T-helper 22 cell (primary cell): ENCODE measurements at regions not wholly inside any gene's neighbourhood (a gene's known extent, or its start where the extent isn't known, plus 50 kb on each side); places are given as distances from the start of the nearest gene placed in this dataset.

ENCODE experiments used
- DNase-seq: peaks from one replicate; pipeline ENCODE4 v3.0.0-alpha.2; 2020; ENCODE audit warnings: low read depth

DNA sequence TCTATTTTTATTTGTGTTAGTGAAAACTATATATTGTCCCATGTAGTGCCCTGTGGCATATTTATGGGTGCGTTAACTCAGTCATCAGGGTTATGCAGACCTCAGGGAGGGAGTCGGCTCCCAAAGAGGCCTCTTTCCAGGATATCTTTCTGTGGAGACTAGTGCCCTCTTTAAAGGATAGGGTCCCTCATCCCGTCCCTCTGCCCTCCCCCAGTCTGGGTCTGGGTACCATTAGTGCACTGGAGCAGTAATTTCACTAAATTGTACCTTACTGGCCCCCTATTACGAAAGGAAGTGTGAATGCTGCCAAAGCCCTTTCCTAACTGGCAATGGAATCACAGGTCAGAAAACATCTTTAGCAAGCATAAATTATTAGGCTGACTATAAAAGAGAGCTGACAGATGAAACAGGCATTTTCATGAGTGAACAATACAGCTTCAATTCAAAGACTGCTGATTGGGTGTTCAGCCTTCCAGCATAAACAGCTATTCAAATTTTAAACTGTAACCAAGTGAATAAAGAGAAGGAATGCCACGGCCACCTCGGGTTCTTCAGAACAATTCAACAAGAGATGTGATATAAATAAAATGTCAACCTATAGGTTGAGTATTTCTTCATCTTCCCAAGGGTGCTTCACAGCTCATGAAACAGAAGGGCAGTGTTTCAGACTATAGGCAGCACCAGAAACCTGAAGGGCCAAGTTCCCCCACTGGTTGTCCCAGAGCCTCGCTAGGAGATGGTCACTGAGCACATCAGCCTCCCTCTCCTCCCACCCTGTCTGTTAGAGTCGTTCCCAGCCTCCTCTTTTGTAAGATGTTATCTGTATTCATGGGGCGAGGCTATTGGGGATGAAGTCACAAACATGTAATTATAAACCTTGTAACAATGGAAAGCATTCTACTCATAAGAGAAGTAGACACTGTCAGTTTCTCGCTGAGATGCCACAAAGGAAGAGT, 318.7 kb downstream of the TMEM161B start:
- no peak for DNase-seq

DNA sequence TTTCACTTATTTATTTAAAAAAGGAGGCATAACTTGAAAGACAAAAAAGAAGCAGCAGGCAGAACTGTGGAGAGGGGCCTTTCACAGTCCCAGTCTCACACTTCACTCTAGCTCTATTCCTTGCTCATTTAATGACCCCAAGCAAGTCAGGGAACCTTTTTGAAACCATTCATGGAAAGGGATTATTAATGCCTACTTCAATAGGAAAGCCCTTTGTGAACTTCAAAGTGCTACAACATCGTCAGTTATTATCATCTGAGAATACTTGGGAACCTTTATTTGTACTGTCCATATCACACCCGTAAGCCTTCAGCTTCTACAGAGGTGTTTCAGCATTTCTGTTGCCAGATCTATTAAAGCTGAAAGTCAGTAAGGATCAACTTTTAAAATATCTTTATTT, 320.2 kb downstream of the TMEM161B start:
- no peak for DNase-seq

DNA sequence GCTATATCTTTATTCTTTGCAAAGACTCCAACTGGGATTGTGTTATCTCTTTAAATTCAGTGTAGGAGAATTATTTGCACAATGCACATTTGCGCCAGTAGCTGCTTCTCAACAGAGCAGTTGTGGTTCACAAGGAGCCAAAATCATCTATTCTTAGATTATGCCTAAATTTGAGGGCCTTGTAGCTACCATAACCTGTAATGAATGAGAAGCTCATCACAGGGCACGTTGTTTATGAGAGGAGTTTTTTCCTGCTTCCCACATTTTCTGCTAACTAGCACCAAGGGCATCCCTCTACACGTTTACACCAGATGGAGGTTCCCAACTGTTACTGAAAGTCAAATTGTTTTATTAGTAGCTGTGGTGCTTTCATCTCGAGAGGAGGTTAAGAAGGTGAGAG, 322.4 kb downstream of the TMEM161B start:
- DNase-seq: no peak

DNA sequence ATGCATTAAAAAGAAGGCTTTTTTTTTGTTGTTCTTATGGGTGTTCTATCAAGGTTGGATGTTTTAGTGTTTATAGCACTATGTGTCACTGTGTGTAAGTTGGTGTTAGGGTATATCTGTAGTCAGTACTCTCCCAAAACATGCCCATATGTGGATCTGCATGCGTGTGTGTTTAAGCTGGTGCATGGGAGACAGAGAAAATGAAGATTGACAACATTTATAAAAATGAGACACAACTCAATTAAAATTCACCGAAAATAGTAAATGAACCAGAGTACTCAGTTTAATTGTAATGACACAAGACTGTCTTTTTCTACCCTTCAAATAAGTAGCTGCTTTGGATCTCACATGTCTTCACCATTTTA, 323.4 kb downstream of the TMEM161B start:
- no peak for DNase-seq

DNA sequence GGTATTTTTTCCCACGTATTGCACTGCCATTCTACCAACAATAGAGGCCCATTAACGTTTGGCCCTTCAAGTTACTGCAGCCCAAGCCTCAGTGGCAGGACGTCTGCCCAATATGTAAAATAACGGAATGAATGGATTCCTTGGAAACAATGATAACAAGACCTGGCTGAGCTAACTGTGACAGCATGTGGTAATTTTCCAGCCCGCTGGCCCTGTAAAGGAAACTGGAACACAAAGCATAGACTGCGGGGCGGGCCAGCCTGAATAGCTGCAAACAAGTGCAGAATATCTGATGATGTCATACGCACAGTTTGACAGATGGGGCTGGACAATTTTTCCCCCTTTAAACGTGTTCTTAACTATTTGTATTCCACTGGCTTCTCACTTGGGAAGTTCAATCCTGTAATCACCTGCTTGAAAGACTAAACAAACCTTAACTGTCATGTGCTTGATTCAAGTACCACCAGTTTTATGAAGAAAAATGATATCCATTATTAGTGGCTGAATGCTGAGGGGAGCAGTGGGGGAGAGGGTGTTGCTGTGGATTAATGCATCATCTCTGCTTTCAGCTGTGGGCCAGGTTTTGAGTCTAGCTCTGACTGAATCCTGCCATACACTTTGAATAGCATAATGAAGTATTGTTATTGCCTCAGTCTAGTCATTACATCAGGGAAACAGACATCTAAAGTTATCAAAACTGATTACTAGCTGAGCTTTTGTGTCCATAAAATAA, 323.9 kb downstream of the TMEM161B start:
- no peak for DNase-seq

DNA sequence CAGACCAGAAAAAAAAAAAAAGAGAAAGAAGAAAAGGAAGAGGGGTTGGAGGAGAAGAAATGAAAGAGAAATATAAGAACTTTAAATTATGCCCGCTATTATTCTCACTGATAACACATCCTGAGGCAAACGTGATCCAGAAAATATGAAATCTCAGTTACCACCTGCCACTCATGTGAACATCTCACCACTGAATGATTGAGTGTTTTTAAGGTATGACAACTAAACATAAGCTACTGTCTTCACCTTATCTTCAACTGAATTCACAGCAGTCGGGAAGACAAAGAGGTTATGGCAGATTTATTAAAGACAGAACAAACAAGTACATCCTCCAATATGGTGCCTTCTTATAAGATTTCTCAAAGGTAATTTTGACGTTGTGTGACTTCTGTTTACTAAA, 327.9 kb downstream of the TMEM161B start:
- DNase-seq: no peak

DNA sequence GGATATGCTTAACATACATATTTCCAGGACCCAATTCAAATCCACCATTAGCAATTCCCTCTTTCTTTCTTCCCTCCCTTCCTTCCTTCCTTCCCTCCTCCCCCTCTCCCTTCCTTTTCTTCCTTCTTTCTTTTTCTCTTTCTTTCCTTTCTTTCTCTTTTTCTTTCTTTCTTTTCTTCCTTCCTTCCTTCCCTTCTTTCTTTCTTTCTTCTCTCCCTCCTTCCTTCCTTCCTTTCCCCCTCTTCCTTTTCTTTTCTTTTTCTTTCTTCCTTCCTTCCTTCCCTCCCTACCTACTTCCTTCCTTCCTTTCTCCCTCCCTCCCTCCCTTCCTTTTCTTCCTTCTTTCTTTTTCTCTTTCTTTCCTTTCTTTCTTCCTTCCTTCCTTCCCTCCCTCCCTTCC, 332.0 kb downstream of the TMEM161B start:
- no peak for DNase-seq

DNA sequence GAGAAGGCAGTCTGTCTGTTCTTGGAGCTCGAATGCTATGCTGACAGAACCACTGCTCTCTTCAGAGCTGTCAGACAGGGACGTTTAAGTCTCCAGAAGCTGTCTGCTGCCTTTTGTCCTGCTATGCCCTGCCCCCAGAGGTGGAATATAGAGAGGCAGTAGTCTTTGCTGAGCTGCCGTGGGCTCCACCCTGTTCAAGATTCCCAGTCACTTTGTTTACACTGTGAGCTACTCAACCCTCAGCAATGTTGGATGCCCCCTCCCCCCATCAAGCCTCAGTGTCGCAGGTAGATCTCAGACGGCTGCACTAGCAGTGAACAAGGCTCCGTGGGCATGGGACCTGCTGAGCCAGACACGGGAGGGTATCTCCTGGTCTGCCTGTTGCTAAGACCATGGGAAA, 344.2 kb downstream of the TMEM161B start:
- DNase-seq: no peak

DNA sequence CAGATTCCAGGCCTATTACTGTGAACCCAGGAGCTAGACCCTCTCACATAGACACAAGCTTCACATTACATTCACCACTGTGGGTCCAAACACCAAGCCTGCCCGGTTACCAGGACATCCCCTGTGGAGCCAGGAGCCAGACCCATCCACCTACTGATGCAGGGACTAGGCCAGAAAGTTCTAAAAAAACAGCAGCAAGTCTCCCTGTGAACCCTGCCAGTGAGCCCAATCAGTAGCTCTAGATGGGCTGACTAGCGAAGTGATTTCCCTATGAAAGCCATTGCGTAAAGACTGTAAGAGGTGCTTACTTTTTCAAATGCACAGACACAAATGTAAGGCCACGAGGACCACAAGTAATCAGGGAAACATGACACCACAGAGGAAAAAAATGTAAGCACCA, 352.3 kb downstream of the TMEM161B start:
- DNase-seq: no peak

DNA sequence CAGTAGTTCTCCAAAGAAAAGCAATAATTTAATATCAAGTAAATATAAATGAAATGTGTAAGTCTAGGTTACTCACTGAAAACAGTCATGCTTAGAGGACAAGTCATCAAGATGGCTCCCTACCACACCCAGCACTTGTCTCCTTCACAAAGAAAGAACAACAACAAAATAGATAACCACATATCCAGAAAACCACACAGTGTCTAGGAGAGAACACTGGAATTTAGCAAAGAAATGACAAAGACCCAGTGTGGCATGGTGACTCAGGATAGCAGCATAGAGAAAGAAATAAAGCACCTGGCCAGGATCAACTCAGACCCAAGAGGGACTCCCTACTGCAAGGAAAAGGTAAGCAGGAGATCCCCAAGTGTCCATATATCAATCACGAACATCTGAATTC, 356.2 kb downstream of the TMEM161B start:
- no peak for DNase-seq

DNA sequence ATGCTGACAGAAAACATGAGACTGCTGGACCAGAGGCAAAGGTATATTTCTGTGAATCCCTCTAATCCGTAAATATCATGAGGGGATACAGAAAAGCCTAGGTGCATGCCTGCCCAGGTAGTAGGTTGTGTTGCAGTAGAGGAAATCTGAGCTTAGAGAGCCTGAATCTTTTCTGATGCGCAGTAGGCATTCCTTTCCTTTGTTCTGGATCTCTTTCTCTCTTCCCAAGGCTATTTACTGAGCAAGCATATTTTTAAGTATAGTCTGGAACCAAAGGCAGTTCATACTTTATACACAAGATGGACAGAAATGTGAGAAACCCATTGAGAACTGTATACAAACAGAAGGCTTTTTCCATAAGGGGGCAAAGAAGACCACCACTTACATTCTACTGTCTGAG, 359.3 kb downstream of the TMEM161B start:
- DNase-seq: no peak

DNA sequence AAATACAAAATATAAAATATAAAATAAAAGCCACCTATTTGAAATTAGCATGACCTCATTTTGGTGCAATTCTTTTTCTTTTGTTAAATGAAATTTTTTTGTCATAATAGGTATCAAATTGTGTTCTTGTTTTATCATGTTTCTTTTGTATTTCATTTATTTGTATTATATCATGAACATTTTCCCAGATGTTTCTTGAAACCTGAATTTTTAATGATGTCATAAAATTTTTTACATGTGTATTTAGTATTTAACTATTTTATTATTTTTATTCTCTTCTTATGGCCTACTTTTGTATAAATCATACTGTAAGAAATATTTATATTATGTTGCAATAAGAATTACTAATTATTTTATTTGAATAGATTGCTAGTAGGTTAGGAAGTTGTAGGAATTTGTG, 361.7 kb downstream of the TMEM161B start:
- no peak for DNase-seq

DNA sequence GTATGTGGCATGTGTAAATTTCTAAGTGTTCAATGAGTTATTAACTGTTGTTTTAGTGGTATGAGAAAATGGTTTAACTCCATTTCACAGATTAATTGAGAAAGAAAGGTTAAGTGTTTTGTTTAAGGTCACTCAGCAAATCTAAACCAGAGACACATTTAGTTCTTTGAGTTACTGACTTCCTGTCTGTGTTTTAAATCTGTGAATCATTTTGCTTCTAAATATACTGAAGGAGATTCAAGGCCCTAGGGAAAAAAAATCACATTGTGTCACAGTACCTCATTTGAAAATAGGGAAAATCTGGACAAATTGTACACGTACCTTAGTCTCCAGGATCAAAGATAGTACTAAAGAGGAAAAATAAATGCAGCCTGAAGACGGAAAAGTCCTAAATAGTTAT, 368.2 kb downstream of the TMEM161B start:
- no peak for DNase-seq

DNA sequence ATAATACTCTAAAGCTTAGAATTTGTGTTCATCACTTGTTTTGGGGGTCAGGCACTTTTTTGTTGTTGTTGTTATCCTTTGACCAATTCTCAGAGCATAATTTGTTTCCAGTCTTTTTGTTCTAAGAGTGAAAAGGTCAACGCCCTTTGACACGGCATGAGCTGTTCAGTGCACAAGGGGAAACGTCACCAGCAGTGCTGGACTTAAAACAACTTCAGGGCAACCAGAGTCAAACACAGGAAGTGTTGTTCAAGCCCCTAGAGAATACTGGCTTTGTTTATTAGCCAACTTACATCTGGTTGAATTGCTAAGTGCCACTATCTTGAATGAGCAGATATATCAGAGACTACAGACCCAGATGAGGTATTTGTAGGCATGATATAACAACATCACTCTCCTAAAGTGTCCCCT, 368.9 kb downstream of the TMEM161B start:
- no peak for DNase-seq

DNA sequence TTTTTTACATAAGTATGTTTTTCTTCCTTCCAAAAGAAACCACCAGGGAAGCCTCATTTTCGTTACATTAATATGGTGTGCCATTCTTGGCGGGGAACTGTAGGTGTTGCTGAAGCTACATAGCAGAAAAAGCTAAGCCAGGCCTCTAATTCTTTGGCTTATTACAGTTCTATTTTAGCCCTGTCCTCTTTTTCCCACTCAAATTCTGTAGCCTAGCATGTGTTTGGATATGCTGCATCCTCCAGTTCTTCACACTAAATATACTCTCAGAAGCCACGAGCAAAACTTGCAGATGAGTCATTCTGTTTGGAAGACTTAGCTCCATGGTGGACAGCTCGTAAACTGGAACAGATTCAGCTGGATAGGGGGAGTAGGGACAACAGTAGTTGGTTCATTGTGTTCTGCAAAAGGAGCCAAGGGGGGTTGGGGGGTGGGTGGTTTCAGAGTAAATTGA, 369.4 kb downstream of the TMEM161B start:
- no peak for DNase-seq

DNA sequence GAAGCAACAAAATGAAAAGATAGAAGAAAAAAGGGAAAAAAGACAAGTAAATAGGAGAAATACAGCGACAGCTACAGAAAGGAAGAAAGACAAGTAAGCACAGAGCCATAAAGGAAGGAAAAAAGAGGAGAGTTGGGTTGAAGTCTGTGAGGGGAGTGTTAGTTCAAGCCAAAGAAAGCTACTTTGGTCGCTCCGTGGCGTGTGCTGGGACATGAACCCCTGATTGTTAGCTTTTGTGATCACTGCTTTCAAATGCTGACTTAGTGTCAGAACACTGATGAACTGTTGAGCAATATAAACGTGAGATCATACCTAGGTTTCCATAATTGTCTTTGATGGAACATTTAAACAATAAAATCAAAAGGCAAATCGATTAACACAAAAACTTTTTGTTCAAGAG, 370.1 kb downstream of the TMEM161B start:
- no peak for DNase-seq

DNA sequence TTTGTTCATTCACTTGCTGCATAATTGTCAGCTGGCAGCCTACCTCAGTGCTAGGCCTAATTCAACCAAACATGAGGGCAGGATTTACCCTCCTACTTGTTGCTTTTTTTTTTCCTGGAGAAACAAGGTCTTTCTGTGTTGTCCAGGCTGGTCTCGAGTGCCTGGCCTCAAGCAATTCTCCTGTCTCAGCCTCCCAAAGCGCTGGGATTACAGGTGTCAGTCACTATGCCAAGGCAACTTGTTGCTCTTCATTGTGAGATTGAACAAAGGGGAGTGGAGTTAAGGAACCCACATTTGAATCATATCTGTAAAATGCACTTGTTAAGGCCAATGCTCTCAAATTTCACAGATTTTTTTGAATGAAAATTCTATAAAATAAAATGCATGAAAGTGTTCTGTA, 380.5 kb downstream of the TMEM161B start:
- no peak for DNase-seq

DNA sequence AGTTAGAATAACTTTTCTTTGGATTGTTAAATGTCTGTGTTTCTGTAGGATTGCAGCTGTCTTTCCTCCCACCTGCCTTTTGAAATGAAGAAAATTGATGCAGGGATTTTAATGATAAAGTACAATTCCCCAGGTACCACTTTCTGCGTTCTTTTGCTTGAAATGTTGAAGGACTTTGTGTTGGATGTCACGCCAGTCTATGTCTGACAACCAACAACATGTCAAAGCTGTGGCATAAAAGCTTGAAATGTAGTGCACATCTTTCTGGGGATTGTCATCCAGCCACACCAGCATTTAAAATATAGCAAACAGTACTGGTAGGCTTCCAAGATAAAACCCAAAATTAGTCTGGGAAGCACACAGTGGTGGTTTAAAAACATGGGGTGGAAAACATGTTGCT, 381.4 kb downstream of the TMEM161B start:
- DNase-seq: no peak

DNA sequence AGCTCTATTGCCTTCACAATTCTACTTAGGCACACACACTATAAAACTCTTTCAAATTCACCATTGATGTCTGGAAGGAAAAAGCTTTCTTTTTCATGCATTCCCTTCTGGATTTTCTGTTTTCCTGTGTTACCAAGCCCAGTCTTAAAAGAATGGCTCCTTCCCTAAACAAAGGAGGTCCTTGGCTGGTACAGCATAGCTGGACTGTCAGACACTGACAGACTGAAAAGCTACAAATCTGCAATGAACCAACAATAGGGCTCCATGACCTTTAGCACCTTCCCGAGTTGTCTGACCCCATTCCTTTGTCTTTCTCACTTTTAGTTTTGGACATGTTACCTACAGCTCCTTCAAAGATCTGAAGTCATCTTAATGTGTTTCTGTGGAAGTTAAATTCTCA, 382.5 kb downstream of the TMEM161B start:
- DNase-seq: no peak

DNA sequence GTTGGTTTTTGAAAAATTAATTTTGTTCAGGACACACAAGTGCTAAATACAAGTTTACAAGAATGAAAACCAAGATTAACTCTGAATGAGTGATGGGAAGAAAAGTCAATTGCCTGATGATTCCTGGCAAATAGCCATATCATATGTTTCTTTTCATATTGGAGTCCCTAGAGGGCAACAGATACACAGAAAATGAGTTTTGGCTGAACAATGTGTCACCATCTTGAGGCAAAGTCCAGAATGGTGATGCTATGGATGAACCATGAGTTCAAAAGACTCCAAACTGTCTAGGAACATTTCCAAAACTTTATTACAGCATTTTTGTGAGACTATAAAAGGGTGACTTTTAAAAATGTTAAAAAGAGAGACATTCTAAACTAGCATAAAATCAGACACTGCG, 382.9 kb downstream of the TMEM161B start:
- DNase-seq: no peak

DNA sequence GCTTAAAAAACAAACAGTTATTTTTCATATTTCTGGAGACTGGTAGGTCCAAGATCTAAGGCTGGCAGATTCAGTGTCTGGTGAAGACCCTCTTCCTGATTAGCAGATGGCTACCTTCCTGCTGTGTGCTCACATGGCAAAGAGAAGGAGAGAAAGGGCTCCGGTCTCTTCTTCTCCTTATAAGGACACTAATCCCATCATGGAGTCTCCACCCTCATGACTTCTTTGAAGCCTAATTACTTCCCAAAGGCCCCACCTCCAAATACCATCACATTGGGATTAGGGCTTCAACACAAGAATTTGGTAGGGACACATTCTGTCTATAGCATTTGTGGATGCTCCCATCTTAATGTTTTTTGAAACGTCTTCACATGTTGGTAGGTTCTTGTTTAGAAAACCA, 391.1 kb downstream of the TMEM161B start:
- no peak for DNase-seq

DNA sequence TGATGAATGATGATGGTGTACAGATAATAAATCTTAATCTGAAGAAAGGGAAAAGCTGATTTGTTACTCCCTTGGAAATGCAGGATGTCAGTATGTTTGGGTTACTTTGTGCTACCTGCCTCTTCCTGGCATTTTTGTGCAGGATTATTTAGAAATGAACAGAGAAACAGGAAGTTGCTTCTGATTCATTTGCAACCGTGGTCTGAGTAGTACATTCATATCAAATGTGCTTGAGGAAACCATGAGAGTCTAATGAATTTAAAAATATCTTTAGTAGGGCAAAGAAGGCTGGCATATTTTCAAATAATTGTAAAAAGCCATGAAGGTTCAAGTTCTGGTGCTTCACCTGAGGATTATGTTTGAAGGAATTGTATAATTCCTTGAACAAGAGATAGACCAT, 391.6 kb downstream of the TMEM161B start:
- DNase-seq: no peak

DNA sequence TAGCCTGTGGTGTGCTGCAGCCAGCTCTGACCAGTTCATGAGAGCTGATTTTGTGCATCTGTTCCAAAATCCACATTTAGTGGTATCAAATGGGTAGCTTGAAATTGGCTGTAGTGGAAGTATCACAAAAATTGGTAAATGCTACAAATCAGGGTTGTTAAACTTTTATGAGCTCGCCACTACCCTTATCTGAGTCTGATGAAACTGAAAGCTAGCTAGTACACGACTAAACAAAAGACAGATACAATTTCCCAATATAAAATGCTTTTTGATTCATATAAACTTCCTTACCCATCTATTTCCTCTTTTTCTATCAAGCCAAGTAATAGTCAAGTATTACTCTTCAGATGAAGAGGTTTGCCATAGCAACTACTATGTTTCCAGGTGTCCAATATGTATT, 392.0 kb downstream of the TMEM161B start:
- no peak for DNase-seq

DNA sequence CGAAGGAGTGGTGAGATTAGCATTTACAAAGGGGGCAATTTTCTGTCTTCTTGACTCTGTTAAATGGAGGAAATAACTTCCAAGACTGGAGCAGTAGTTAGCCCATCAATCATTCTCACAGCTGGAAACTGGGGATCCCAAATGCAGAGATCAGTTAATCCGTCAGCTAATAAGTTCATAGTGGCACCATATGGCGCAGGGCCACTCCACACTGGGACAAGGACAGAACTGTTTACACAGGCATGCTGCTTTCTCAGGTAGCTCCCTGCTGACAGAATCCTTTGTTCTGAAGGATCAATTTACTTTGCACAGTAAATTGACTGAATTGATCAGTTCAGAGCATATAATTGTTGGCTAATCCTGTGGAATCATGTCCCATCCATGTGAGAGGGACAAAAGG, 395.7 kb downstream of the TMEM161B start:
- no peak for DNase-seq
